Ascending aorta (tissue), 2 donors: ENCODE measurements at regions not wholly inside any gene's neighbourhood (a gene's known extent, or its start where the extent isn't known, plus 50 kb on each side); places are given as distances from the start of the nearest gene placed in this dataset.

ENCODE experiments used
- DNase-seq, 2 donors: peaks; one replicate each; pipeline ENCODE4 v3.0.0-alpha.2; 2019; ENCODE audit warnings: low spot score in 2 of 2
- H3K27ac ChIP-seq, 2 donors: fragments of 200-600 bp; sonication (generic); one replicate each; pipeline ENCODE4 v1.5.1; 2016 to 2017; ENCODE audit warnings: mild to moderate bottlenecking in 1 of 2
- H3K27me3 ChIP-seq: fragments of 200-600 bp; sonication (generic); one replicate; pipeline ENCODE4 v1.5.1; 2017
- H3K36me3 ChIP-seq, 2 donors: fragments of 200-600 bp; sonication (generic); one replicate each; pipeline ENCODE4 v1.5.1; 2016
- H3K4me1 ChIP-seq, 2 donors: fragments of 200-600 bp; sonication (generic); one replicate each; pipeline ENCODE4 v1.5.1; 2016 to 2017; ENCODE audit warnings: mild to moderate bottlenecking in 1 of 2
- H3K4me3 ChIP-seq, 2 donors: fragments of 200-600 bp; sonication (generic); one replicate each; pipeline ENCODE4 v1.5.1; 2016 to 2017; ENCODE audit warnings: mild to moderate bottlenecking in 1 of 2
- H3K9me3 ChIP-seq, 2 donors: fragments of 200-600 bp; sonication (generic); one replicate each; pipeline ENCODE4 v1.5.1; 2016
- intact Hi-C: fragments of 100-400 bp; cut with DNase I; formaldehyde crosslinking; loops from one replicate; pipeline ENCODE4 v1.15.1; 2023
- TF ChIP-seq, protein P1 (sequence below), 3 experiments: fragments of 200-600 bp in 2 of 3; fragments of 450-650 bp in 1 of 3; sonication (generic) in 2 of 3; IDR thresholded peaks; one replicate each; pipeline ENCODE4 v1.5.1; 2016 to 2019; ENCODE audit warnings: antibody characterized with exemption in 3 of 3, mild to moderate bottlenecking in 1 of 3, moderate library complexity in 1 of 3

DNA sequence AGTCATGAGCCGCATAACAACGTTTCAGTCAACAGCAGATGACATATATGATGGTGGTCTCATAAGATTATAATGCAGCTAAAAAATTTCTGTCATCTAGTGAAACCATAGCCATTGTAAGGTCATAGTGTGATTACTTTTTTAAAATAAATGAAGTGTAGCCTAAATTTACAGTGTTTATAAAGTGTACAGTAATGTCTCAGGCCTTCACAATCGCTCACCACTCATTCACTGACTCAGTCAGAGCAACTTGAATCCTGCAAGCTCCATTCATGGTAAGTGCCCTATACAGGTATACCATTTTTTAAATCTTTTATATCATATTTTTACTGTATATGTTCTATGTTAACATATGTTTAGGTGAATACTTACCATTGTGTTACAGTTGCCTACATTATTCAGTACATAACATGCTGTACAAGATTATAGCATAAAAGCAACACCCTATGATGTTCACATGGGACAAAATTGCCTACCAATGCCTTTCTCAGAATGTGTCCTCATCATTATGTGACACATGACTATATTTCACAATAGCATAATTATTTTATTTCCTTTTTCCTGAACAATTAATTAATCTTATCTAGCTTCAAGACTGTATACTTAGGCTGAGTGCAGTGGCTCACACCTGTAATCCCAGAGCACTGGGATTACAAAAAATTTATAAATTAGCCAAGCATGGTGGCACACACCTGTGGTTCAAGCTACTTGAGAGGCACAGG lies 1115.9 kb upstream of the ZEB2 start:
- Histone ChIP-seq H3K4me1 (no peaks in the 10 kb centered on the region), H3K4me3 (no peak overlapping the region), H3K27ac (no peak overlapping the region), H3K36me3 (no peaks in the 10 kb centered on the region), H3K9me3 (no peaks in the 10 kb centered on the region), H3K27me3 (no peaks in the 10 kb centered on the region)
- intact Hi-C loops: no loop called here
- TF ChIP-seq, protein P1, sequence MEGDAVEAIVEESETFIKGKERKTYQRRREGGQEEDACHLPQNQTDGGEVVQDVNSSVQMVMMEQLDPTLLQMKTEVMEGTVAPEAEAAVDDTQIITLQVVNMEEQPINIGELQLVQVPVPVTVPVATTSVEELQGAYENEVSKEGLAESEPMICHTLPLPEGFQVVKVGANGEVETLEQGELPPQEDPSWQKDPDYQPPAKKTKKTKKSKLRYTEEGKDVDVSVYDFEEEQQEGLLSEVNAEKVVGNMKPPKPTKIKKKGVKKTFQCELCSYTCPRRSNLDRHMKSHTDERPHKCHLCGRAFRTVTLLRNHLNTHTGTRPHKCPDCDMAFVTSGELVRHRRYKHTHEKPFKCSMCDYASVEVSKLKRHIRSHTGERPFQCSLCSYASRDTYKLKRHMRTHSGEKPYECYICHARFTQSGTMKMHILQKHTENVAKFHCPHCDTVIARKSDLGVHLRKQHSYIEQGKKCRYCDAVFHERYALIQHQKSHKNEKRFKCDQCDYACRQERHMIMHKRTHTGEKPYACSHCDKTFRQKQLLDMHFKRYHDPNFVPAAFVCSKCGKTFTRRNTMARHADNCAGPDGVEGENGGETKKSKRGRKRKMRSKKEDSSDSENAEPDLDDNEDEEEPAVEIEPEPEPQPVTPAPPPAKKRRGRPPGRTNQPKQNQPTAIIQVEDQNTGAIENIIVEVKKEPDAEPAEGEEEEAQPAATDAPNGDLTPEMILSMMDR (IDR thresholded peaks at IDR 0.05): no peak
- DNase-seq: no peak

DNA sequence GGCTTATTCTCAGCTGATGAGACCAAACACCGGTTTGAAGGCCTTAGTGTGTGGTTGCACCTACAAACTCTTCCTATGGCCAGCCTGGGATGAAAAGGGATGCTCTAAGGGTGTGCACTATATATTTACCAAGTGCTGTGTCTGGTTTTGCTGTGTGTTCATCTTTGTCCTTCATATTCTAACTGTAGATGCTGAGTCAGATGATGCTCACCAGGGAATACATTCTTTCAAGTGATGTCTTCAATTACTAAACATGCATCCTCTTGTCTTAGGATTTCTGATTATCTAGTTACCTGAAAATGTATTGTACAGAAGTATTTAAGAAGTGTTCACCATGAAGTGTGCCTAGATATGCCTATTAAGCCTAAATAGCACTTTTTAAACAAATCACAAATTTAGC lies 1111.6 kb upstream of the ZEB2 start:
- DNase-seq: no peak
- intact Hi-C loops: no loop called here
- Histone ChIP-seq H3K27me3 (no peaks in the 10 kb centered on the region), H3K36me3 (no peaks in the 10 kb centered on the region), H3K4me1 (no peaks in the 10 kb centered on the region), H3K9me3 (no peaks in the 10 kb centered on the region), H3K4me3 (no peak overlapping the region), H3K27ac (no peak overlapping the region)
- TF ChIP-seq, protein P1 (IDR thresholded peaks at IDR 0.05): no peak

DNA sequence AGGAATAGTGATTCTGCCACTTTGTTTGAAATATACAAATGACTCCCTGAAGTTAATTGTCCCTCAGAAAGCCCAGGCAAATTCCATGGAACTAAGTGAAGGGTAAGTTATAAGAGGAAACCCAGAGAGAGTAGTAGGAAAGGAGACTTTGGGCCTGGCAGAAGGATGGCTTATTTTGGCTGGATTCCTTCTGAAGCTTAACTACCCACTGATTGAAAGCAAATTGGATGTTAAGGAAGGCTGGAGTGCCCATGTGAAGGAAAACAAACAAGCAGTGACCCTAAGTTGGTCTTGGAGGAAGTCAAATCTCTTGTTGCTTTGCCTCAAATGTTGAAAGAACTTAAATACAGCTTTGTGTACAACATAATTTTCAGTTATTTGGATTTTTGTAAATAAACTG lies 1106.4 kb upstream of the ZEB2 start:
- no peak overlapping the region for H3K27ac ChIP-seq
- H3K9me3 ChIP-seq: no peaks in the 10 kb centered on the region
- intact Hi-C loops: no loop called here
- H3K36me3 ChIP-seq: no peaks in the 10 kb centered on the region
- H3K4me1 ChIP-seq: no peaks in the 10 kb centered on the region
- no peak for DNase-seq
- no peak overlapping the region for H3K4me3 ChIP-seq
- no peaks in the 10 kb centered on the region for H3K27me3 ChIP-seq
- TF ChIP-seq, protein P1 (IDR thresholded peaks at IDR 0.05): no peak

DNA sequence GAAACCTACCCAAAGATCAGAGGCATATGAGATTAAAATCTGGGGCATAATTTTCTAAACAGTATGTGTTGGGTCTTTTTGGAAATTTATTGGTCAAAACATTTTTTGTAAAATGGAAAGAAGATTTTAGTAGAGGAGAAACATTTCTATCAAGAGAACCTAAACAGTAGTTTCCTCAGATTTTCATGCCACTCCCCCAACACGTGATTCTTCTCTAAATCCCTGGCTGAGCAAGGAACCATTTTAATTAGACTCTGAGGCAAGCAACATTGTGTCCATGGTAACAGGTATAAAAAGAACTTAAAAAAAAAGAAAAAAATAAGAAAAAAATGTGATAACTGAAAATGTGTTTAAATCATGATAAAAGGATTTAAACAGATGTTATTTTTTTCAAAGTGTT lies 1105.2 kb upstream of the ZEB2 start:
- H3K27ac ChIP-seq: no peak overlapping the region
- no peaks in the 10 kb centered on the region for H3K27me3 ChIP-seq
- H3K36me3 ChIP-seq: no peaks in the 10 kb centered on the region
- H3K9me3 ChIP-seq: no peaks in the 10 kb centered on the region
- DNase-seq: no peak
- no peaks in the 10 kb centered on the region for H3K4me1 ChIP-seq
- H3K4me3 ChIP-seq: no peak overlapping the region
- intact Hi-C loops: no loop called here
- TF ChIP-seq, protein P1 (IDR thresholded peaks at IDR 0.05): no peak

DNA sequence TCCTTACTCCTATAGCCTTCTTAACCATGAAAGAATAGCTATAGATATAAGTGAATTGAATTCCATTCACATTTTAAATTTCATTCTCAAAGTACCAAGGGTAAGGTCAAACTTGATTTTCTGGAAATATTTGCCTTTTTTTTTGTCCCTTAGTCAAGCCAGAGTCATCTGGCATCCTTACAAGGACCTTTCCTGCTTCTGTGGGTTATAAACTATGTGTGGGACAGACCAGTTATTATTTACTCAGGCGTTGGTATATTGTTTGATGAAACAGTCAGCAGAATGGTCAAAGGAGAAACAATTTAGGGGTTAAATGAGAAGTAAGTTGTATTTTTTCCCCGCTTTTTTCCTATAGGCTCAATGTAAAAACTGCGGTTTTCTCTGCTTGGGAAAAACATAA lies 1103.2 kb upstream of the ZEB2 start:
- intact Hi-C loops: no loop called here
- Histone ChIP-seq H3K9me3 (no peaks in the 10 kb centered on the region), H3K4me3 (no peak overlapping the region), H3K27ac (no peak overlapping the region), H3K4me1 (no peaks in the 10 kb centered on the region), H3K27me3 (no peaks in the 10 kb centered on the region), H3K36me3 (no peaks in the 10 kb centered on the region)
- TF ChIP-seq, protein P1 (IDR thresholded peaks at IDR 0.05): no peak
- DNase-seq: no peak

DNA sequence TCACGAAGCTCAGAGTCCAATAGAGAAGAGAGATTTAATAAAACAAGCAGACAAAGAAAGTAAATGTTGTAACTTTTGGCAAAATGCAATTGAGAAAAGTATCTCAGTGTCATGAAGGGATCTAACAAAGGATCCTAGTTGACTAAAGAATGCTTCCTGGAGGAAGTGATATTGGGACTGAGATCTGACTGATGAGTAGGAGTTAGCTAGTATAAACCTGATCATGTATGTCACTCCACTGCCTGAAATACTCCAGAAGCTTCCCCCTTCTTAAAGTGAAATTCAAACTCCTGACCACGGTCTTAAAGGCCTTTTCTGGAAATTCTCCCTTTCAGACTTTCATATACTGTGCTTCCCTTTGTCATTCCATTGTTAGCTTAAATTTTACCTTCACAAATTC lies 1102.4 kb upstream of the ZEB2 start:
- no peak for DNase-seq
- no peak overlapping the region for H3K4me3 ChIP-seq
- H3K9me3 ChIP-seq: no peaks in the 10 kb centered on the region
- intact Hi-C loops: no loop called here
- no peaks in the 10 kb centered on the region for H3K27me3 ChIP-seq
- no peaks in the 10 kb centered on the region for H3K4me1 ChIP-seq
- no peaks in the 10 kb centered on the region for H3K36me3 ChIP-seq
- TF ChIP-seq, protein P1 (IDR thresholded peaks at IDR 0.05): no peak
- no peak overlapping the region for H3K27ac ChIP-seq
